NCI-H460 (cell line): ENCODE measurements at regions not wholly inside any gene's neighbourhood (a gene's known extent, or its start where the extent isn't known, plus 50 kb on each side); places are given as distances from the start of the nearest gene placed in this dataset.

Experiments
- DNase-seq: peaks from one replicate; pipeline ENCODE4 v3.0.0-alpha.2; 2016; ENCODE audit warnings: low read depth; ENCODE audit errors: extremely low read depth

DNA sequence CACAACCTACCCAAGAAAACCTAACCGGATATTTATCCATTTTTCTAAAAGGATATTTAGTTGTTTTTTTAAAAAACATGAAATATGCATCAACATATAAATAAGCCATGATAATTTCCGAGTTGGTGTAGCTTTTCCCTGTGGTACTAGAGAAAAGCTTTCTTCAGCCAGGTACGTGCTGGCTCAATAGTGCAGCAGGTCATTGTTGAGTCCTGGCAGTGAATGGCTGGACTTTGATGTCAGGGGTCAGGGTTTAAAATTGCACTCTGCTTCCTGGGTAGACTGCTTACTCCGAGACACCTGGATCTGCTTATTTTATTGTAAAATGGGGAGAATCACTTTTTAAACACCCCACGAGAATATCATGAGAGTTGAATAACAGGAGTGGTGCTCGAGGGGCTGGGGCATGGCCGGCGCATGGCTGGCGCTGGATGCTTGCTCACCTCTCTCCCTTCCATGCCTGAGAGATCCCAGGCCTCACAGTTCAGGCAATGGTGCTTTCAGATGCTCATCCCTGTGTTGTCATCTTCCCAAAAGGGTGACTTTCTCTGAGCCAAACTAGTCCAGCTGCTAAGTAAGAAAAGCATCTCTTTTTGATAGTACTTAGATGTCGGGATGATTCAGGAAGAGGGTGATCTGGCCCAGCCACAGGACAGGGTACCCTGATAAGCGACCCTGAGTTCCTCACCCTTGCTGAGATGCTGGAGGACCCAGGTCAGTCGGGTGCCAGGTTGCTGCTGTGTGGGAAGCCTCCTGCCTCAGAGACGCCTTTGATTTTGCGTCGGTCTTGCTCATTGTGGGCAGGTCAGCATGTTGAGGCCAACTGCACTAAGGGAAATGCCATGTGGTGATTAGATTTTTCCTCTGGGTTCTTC, 269.1 kb upstream of the FOXQ1 start:
- no peak for DNase-seq

GRCh38 chr6:1040393-1040792, 271.5 kb upstream of the FOXQ1 start:
- DNase-seq = no peak

DNA sequence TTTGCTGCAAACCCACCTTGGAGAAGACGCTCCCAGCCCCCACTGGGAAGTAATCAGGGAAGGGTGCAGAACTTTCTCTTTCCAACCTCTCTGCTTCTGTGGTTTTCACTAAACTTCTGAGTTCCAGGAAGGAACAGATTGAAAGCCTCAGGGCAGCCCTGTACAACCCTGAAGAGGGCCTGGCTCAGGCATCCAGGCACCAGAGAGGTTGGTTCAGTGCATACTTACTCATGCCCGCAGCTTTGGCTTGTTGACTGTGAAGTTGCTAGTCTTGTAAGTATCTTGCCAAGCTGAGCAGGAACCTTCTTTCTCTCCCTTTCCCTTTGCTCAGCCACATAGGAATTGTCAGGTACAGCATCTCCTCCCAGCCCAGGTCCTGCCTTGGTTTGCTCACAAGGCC, 272.2 kb upstream of the FOXQ1 start:
- no peak for DNase-seq

- no peak for DNase-seq
These were observed 272.7 kb upstream of the FOXQ1 start for GRCh38 chr6:1039191-1039590.

DNA sequence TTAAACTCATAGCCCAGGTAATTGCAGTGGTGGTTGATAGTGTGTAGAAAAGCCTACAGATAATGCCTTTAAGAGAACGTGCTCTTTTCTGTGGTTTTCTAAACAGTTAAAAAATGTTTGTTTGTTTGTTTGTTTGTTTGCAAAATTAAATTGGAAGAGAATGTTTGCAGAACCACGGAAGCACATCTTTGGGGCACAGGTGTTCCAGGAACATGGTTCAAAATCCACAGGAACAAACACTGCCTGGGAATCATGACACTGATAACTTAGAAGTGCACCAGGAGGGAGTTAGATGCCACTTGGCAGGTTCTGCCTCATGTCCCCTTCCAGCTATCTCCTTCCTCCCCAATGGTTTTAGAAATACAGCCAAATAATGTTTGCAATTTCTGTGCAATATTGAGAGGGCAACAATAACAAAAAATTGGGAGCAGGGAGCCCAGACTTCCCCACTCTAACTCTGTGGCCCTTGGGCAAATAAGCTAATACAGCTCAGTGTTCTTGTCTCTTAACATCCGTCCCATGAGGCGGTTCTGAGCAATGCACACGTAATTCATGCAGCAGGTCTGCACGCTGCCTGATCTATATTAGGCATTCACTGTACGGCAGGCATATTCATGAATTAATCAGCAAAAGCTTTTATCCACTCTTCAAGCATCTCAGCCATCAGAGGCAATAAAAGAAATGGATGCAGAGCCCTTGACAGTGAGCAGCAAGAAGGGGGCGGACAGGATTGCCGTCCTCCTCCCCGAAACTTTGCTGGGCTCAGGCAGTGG, 274.3 kb upstream of the FOXQ1 start:
- no peak for DNase-seq

DNA sequence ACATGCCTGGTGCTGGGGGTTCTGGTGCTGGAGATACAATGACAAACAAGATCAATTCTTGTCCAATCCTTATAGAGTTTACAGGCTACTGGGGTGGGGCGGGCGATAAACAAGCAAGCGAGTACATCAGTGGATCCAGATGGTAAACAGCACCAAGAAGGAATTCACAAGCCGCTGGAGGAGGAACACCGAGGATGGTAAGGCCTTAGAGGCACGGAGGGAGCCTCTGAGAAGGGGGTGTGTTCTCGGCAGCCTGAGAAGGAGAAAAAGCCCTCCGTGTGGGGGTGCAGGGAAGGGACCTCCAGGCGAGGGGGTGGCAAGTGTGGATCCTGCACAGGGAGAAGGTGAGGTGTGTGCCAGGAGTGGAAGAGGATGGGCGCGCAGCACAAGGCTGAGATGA, 276.5 kb upstream of the FOXQ1 start:
- DNase-seq = no peak

DNA sequence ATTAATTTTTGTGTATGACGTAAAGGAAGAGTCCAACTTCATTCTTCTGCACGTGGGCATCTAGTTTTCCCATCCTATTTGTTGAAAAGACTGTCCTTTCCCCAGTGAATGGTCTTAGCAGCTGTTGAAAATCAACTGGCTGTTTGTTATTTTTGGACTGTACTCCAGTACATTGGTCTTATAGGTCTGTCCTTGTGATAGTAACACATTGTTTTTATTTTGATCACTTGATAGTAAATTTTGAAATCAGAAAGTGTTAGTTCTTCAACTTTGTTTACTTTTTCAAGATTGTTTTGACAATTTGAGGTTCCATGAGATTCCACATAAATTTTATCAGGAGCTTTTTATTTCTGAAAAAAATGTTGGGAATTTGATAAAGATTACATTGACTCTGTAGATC, 280.2 kb upstream of the FOXQ1 start:
- no peak for DNase-seq

DNA sequence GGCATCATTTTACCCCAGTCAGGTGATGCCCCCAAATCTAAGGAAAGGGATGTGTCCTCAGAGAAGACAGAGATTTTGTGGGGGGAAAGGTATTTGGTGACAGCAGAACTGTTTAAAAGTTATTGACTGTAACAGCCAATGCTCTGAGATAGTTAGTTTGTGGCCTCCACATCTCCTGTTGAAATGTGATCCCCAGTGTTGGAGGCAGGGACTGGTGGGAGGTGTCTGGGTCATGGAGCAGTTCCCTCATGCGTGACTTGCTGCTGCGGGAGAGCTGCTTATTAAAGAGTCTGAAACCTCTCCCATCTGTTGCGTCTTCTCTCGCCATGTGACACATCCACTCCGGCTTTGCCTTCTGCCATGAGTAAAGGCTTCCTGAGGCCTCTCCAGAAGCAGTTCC, 282.8 kb upstream of the FOXQ1 start:
- no peak for DNase-seq

DNA sequence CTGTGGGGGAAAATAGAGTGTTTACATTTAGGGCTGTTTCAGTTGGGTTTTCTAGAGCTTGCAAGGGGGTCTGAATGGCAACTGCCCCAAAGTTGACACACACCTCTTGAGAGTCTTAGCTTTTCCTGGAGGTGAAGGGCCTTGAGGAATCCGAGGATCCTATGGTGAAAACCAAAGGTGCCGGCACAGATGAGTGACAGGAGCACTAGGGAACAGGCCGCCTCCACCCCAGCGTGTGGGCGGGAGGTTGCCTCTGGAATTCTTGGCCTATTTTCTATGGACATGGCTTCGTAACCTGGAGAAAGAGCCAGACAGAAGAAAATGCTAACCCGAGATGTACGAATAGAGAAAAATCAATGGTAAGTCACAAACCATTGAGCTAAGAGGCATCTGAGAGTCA, 283.2 kb upstream of the FOXQ1 start:
- no peak for DNase-seq

DNA sequence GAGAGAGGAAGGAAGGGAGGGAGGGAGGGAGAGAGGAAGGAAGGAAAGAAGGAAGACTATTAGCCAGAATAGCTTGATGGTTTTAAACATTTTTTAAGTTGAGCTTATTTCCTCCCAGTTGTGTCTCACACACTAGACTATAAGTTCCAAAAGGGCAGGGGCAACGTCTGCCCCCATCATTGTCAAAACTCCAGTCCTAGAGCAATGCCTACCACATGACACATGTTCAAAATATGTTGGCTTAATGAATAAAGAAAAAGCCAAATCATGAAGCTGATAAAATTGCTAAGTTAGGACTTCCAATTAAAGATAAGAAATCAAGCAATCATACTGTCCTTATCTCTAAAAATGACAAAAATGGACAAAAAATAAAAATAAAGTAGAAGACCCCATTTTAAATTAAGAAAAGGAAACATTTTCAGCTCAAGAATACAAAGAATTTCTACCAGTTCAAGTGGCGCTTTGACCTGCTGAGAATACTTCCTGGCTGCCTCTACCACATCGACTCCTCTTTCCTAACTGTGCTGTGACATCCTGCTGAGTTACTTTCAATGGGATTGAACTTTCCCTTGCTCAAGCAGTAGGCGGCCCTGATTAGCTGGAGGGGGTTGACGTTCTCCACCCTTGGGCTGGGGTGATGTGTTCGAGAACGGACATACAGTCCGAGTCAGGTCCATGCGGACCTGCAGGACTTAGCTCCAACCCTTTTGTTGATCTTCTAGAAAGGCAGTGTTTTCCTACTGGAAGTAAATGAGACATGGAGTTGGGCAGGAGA, 283.9 kb upstream of the FOXQ1 start:
- no peak for DNase-seq

GRCh38 chr6:1027109-1027794, 284.6 kb upstream of the FOXQ1 start:
- DNase-seq = peak; percentile 7

- DNase-seq = no peak
These were observed 286.1 kb upstream of the FOXQ1 start for GRCh38 chr6:1025821-1026220.

DNA sequence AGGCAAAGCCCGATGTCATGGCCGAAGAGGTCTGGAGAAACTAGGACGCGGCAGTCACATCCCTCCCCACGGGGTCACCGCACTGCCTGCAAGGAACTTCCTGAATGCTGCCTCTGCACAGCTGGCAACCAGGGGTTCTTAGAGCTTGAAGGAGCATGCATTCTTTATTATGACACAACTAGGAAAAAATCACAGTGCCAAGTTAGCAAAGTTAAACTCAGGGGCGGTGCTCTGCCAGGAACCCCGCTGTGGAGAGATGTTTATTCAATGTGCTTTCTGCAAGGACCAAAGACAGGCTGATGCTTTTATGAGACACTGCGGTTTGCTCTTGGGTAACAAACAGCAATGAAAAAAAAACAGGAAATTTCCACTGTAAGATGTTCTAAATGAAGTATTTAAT, 287.3 kb upstream of the FOXQ1 start:
- DNase-seq = no peak

DNA sequence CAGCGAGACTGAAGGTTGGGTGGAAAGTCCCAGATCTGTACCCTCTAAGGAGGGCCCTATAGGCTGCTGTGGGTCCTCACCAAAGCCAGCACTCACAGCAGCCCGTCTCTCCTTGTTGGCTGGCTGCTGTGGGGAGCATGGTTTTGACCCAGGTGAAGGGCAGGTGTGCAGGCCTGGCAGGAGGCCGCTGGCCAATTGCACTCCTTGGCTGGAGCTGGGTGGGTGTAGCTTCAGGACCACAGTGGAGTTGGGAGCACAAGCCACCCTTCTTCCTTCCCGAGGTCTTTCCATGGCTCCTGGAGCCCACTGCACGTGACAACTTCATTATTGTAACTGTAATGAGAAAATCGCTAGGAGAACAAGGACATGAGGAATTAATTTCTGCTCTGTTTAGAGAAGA, 287.7 kb upstream of the FOXQ1 start:
- DNase-seq = no peak

DNA sequence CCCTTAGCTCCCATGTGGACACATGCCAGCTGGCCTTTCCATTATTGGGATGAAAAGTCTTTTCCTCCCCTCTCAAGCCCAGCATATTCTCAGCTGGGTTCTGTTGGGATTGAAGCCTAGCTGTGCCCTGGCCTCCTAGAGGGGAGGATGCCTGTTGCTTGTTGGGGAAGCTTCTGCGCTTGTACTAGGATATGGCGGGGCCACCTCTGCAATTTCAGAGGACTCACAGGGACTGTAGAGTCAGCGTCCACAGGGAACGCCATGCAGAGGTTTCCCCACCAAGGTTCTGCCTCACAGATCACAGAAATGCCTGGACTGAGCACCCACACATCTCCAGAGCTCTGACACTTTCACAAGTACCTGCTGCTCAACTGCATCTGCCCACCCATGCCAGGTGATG, 288.7 kb upstream of the FOXQ1 start:
- DNase-seq = no peak

GRCh38 chr6:1022719-1023118, 289.2 kb upstream of the FOXQ1 start:
- DNase-seq = no peak

GRCh38 chr6:1020837-1021236, 291.1 kb upstream of the FOXQ1 start:
- DNase-seq = no peak

GRCh38 chr6:1020133-1020532, 291.8 kb upstream of the FOXQ1 start:
- DNase-seq = no peak

DNA sequence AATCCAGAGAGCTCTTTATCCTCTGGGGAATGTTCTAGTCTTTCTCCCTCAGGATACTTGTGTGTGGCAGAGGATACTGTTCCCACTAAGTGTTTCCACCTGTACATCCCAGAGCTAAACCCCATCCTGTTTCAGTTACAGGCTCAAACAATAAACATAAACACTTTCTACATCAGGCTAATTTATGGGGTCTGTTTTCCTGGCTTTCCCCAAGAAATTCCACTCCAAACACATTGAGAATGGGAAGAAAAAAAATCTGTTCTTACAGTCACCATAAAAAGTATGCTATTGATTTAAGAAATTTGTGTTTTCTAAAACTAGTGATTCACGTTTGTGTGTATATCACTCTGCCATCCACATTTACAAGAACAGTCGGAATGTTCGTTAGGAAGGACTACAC, 293.9 kb upstream of the FOXQ1 start:
- no peak for DNase-seq

- DNase-seq = no peak
These were observed 295.3 kb upstream of the FOXQ1 start for GRCh38 chr6:1016329-1017302.
